GM21619 (cell line): ENCODE measurements at regions not wholly inside any gene's neighbourhood (a gene's known extent, or its start where the extent isn't known, plus 50 kb on each side); places are given as distances from the start of the nearest gene placed in this dataset.
"Not testable (repeated sequence)": the region's sequence is repeated elsewhere in the genome, so short reads cannot be mapped to it uniquely, and the experiment has no call there.

Source experiments
- ATAC-seq: cut with Tn5 transposase; IDR thresholded peaks from one replicate; pipeline ENCODE4 v1.9.1; 2021; ENCODE audit not compliant: unreplicated experiment

- no peak for ATAC-seq
Observed at GRCh38 chr10:10017716-10018115, 1000.0 kb upstream of the CELF2 start.

GRCh38 chr10:10020945-10021344 is 996.7 kb upstream of the CELF2 start:
- ATAC-seq, result no peak

- ATAC-seq, result no peak
Observed at GRCh38 chr10:10032991-10033390, 984.7 kb upstream of the CELF2 start.

GRCh38 chr10:10038348-10038747 is 979.3 kb upstream of the CELF2 start:
- ATAC-seq, result no peak

- ATAC-seq, result no peak
Observed at GRCh38 chr10:10039595-10039994, 978.1 kb upstream of the CELF2 start.

- ATAC-seq, result no peak
Observed at GRCh38 chr10:10043083-10043482, 974.6 kb upstream of the CELF2 start.

- no peak for ATAC-seq
Observed at GRCh38 chr10:10044922-10045764, 972.5 kb upstream of the CELF2 start.

GRCh38 chr10:10045765-10046028 is 972.0 kb upstream of the CELF2 start:
- ATAC-seq, result no peak

- ATAC-seq, result no peak
Observed at GRCh38 chr10:10047426-10047825, 970.2 kb upstream of the CELF2 start.

GRCh38 chr10:10053051-10053450 is 964.6 kb upstream of the CELF2 start:
- no peak for ATAC-seq

- ATAC-seq, result no peak
Observed at GRCh38 chr10:10054466-10054865, 963.2 kb upstream of the CELF2 start.

GRCh38 chr10:10055656-10056442 is 961.8 kb upstream of the CELF2 start:
- ATAC-seq, result no peak

- no peak for ATAC-seq
Observed at GRCh38 chr10:10056961-10057360, 960.7 kb upstream of the CELF2 start.

- no peak for ATAC-seq
Observed at GRCh38 chr10:10067644-10068043, 950.0 kb upstream of the CELF2 start.

GRCh38 chr10:10074847-10075246 is 942.8 kb upstream of the CELF2 start:
- not testable (repeated sequence) for ATAC-seq

GRCh38 chr10:10078446-10078845 is 939.2 kb upstream of the CELF2 start:
- ATAC-seq, result no peak

- no peak for ATAC-seq
Observed at GRCh38 chr10:10092581-10092980, 925.1 kb upstream of the CELF2 start.

- ATAC-seq, result no peak
Observed at GRCh38 chr10:10093021-10093420, 924.7 kb upstream of the CELF2 start.

- ATAC-seq, result no peak
Observed at GRCh38 chr10:10094691-10095090, 923.0 kb upstream of the CELF2 start.

- ATAC-seq, result no peak
Observed at GRCh38 chr10:10096296-10096695, 921.4 kb upstream of the CELF2 start.

GRCh38 chr10:10096898-10097297 is 920.8 kb upstream of the CELF2 start:
- no peak for ATAC-seq

- ATAC-seq, result no peak
Observed at GRCh38 chr10:10101106-10101505, 916.6 kb upstream of the CELF2 start.
